Globus pallidus (tissue), 1 donor: ENCODE measurements at regions not wholly inside any gene's neighbourhood (a gene's known extent, or its start where the extent isn't known, plus 50 kb on each side); places are given as distances from the start of the nearest gene placed in this dataset.
"Not testable (repeated sequence)": the region's sequence is repeated elsewhere in the genome, so short reads cannot be mapped to it uniquely, and the experiment has no call there.

Source experiments
- DNase-seq: peaks from one replicate; pipeline ENCODE4 v3.0.0-alpha.2; 2015; ENCODE audit warnings: low spot score

DNA sequence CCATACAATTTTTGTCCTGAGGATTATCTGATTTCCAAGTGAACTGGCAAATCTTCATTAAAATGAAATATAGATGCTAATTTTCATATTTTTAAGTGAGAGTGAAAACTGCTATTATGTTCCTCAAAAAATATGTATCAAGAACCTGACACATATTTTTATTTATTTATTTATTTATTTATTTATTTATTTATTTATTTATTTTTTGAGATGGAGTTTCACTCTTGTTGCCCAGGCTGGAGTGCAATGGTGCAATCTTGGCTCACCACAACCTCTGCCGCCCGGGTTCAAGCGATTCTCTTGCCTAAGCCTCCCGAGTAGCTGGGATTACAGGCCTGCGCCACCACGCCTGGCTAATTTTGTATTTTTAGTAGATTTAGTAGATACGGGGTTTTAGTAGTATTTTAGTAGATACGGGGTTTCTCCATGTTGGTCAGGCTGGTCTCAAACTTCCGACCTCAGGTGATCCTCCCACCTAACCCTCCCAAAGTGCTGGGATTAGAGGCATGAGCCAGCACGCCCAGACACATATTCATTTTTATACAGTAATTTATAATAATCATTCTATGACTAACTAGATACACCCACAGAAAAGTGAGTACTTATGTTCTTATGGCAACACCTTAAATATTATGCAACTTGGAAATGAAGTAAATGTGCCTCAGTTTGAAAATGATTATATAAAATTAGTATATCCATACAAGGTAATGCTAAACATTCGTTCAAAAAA lies 248.3 kb downstream of the CDH7 start:
- DNase-seq = not testable (repeated sequence)

DNA sequence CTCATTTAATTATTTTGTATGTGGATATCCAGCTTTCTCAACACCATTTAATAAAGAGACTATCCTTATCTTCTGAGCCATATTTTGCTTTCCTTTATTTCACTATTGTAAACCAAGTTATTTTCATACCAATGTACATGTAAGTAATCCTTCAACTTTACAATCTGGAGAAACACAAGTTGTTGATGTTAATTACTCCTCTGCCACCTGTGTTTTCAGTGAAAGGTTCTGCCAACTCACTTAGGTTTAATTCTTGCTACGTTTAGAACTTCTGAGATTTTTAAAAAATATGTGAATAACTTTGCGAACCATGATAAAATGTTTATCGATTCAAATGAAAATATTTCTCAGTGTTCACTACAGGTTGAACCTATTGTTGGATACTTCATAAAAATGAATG lies 244.4 kb downstream of the CDH7 start:
- DNase-seq = no peak

DNA sequence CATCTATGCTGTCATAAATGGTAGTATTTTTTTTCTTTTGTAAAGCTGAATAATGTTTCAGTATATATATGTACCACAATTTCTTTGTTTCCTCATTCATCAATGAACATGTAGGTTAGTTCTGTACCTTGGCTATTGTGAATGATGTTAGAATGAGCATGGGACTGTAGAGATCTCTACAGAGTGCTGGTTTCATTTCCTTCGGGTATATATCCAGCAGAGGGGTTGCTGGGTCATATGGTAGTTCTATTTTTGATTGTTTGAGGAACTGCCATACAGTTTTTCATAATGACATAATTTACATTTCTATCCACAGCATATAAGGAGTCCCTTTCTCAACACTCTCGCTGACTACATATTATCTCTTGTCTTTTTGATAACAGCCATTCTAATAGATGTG lies 243.5 kb downstream of the CDH7 start:
- no peak for DNase-seq

DNA sequence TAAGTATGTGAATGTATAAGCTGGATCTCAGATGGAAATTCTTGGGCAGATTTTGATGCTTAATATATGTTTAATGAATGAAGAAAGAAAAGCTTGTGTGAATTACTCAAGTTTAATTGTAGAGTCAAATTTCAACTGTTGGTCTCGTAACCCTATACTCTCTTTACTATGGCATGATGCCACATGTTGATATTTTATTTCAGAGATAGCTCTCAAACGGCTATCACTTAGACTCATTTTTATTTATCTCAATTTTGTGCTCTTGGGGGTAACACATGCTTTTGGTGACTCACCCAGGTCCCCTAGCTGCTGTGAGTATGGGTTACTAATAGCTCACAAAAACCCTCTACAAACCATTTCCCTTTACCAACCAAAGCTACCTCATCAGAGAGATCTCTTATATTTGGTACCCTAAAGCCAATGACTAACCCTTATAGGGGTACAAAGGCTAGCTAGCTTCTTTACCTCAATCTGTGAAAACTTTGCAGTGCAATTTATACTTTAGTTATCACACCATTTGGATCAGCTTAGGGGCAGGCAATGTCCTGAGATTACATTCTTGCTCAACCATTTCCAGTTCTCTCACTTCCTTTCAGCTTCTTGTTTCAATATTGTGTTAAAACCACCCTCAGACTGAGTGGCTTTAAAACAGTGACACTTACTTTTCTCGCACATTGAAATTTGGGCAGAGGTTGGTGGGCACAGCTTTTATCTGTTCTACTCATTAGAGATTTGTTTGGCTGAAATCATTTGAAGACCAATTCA lies 240.3 kb downstream of the CDH7 start:
- DNase-seq = peak; percentile 0

DNA sequence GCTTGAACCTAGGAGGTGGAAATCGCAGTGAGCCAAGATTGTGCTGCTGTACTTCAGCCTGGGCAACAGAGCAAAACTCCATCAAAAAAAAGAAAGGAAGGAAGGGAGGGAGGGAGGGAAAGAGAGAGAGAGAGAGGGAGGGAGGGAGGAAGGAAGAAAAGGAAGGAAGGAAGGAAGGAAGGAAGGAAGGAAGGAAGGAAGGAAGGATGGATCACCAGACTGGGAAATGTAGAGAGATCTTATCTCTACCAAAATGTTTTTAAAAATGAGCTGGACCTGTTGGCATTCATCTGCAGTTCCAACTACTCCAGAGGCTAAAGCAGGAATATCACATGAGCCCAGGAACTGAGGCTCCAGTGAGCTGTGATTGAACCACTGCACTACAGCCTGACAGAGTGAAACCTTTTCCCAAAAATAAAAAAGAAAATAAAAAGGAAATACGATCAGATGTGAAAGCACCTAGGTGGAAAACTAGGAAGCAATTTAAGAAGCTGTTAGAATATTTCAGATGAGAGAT lies 239.4 kb downstream of the CDH7 start:
- no peak for DNase-seq

DNA sequence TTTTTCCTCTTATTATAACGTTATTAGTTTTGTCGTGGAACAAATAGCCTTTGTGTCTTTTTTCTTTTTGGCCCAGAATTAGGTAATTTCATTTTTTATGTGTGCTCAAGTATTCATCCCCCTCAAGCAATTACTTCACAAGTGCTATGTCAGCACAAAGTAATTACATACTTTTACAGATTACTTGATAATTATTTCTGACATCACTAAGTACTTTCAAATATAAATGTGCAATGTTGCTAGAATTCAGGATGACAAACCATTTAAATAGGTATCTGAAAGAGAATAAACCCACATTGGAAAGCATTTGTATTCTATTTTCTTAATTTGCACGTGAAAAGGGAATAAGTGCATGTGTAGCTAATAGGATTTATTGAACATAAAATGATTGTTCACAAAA lies 238.2 kb downstream of the CDH7 start:
- no peak for DNase-seq

DNA sequence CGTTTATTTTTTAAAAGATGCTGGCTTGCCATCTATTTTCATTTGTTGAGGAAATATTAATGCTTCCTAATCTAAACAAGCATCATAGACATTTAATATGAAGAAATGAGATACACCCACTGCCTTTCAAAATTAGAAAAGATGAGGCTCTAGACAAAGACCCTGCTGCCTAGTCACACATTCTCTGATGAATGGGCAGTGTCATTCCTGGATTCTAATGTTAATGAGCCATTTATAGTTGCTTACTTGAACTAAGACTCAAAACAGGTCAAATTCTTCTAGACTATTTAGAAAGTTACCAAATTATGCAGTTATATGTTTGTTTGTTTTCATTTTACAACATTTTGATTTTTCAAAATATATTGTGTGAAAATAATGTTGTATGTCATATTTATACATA lies 237.6 kb downstream of the CDH7 start:
- DNase-seq = no peak

DNA sequence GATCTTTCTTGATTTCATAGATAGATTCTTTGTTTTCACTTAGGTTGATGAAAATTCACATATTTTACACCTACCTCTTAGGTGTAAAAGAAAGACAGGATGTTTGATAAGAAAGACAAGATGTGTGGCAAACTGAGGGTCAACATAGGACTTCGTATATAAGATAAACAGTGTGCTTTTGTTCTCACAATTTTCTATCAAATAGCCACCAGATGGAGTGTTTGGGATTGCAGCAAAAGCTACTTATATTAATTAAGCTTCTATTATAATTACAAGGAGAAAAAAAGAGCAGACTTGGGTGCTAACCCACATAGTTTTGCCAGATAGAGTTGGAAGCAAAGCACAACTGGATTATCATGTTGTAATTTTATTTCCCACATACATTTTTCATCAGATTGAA lies 232.9 kb downstream of the CDH7 start:
- DNase-seq = no peak

DNA sequence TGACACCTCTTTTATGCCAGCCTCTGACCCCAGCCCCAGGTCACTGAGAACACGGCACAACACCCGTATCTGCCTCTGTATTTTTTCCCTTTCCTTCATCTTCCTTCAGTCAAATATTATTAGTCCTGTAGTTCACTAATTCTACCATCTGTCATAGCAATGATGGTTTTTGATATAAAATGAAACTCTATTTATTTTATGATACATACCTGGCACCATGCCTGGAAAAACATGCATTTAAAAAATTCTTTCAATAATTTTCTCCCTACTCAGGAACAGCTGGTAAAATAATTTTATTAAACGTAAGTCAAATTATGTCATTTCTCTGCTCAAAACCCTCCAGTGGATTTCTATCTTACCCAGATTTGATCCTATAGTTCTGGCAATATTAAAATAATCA lies 224.7 kb downstream of the CDH7 start:
- DNase-seq = no peak

DNA sequence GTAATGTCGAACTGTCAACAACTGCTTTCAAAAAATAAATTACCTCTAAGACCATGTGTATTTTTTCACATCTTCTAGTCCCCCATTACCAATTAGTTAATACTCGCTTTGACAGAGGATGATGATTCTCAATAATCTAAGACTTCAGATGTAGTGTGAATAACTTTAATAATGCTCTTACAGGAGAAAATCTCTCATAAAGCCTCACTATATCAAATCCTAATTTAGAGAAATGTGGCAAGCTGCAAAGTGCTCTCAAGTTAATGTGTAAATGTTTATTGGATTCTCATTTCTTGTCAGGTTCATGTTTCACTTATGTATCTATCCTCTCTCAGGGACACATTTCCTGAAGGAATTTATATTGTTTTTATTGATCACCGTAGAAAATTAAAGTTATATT lies 223.9 kb downstream of the CDH7 start:
- DNase-seq = no peak

DNA sequence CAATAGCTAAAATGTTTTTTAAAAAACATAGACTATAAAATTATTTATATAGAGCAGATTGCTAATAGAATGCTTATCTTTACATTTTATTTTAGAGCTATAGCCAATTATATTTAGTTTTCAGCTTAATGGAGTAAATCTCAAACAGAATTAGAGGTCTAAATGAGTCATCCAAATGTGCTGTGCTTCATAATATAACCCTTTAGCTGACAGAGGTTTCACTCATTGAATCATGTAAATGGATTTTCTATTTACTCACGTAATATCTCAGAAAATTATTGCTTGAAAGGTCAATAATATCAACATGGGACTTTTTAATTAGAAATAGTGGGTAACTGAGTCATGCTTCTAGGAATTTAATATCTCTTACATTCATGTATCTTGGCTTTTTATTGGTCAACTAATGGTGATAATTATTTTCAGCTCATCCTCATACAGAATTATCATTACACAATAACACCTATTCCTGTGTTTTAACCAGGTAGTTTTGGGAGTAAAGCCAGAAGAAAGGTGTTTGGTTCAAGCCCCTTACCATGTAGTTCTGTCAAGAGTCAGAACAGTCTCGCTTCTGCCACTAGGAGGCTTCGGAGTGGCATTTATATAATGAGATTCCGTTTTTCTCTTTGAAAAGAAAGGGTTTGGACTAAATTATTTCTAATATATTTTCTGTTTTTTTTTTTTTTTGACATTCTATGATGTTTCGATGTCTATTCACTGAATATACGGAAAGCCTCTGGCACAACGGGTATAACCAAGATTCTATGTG lies 217.6 kb downstream of the CDH7 start:
- DNase-seq = no peak

DNA sequence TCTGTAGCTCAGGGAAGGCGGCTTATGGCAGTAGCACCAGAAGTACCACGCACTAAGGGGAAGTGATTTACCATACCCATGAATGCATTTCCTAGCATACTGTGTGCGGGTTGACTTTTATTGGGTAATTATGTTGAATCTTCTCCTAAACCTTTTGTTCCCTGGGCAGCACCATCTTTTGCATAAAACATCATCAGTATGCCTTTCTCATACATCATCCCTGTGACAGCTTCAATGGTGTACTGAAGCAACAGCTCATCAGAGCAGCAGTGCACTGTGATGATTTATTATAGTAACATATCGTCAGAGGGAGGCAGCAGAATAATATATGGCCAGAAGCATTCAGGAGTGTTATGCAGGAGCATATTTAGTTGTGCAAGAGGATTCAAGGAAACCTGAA lies 204.9 kb downstream of the CDH7 start:
- DNase-seq = no peak

DNA sequence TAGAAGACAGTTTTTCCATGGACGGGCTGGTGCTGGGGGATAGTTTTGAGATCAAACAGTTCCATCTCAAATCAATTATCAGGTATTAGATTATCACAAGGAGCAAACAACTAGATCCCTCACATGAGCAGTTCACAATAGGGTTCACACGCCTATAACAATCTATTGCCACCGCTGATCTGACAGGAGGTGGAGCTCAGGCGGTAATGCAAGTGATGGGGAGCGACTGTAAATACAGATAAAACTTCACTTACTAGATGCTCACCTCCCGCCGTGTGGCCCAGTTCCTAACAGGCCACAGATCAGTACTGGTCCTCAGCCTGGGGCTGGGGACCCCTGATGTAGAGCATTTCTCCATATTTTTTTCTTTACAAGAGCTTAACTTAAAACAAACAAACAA lies 203.6 kb downstream of the CDH7 start:
- DNase-seq = no peak

DNA sequence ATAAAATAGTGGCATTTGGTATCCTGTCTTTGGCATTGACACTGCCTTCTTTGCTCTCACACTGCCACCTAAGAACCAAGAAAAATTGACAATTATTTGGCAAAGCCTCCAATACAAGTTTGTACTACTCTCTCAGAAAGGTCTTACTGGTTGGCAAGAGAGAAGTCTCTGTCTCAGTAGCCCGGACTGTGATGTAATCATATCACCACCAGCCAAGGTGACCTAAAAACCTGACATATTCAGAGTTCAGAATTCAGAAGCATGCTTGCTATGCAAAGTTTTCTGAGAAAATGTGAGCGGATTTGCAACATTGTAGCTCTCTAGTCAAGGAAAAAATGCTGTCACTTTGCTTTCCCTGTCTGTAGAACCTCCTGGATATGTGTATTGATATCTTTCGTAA lies 196.0 kb downstream of the CDH7 start:
- DNase-seq = no peak

DNA sequence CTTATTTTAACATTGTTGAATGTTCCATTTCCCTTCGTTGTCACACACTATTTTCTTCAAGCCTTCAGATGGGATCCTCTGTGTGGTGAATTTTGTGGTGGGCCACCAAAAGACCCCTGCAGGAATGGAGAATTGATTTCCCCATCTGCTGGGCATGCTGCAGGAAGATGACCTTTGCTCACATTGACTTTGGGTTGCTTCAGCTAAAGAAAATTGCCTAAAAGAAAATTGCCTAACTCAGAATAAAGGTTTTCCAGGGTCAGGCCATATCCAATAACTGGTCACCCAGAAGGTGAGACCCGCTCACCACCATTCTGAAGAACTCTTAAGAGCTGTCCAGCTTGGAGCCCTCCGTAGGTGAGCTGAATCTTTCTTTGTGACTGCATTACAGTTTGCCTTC lies 192.5 kb downstream of the CDH7 start:
- no peak for DNase-seq

DNA sequence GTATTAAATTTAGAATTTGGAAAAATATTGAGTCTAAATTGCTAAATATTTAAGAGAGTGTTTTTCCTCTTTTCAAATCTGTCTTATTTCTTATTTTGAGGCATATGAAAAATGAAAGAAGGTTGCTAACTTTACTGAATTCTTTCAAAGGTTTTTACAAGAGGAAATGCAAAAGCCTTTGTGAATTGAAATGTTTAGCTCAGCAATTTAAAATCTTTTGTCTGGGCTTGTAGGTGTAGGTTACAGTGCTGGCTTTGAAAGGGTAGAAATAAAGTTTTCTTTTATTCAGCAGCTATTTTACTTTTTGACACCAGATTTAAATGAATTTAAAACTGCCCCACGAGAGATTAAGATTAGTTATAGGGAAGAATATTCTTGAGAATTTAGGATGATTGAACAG lies 192.0 kb downstream of the CDH7 start:
- no peak for DNase-seq

DNA sequence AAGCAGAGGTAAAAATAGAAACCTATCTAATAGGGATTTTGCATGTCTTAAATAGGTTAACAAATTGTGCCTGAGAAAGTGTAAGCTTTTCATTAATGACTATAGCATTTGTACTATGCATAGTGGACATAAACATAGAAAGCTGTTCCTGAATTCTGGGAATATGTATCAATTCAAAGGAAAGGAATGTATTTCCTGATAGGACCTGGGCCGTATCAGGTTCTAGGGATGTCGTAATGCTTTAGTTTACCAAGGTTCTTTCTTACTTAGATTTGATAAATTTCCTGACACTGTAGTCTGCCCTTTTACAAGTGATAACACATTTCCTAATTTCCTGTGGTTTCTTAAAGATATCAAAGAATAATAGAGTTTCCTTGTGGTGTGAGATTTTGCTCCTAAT lies 191.3 kb downstream of the CDH7 start:
- DNase-seq = no peak

DNA sequence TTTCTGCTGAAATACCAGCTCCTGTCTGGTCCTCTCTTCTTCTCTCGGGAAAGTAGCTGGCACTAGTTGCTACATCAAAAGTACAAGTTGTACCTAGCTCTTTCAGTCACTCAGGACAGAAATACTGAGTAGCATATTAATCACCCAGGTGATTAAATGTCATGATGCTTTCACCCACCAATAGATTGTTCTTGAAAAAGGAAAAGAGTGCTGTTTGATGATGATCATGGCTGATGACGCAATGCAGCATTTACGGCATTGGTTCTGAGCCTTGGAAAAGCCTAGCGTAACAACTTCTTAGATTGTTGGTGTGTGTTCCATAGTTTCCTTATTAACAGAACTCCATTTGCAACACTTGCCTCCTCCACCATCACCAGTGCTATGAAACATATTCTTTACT lies 190.7 kb downstream of the CDH7 start:
- DNase-seq = no peak
